WI38 (cell line): ENCODE measurements at regions not wholly inside any gene's neighbourhood (a gene's known extent, or its start where the extent isn't known, plus 50 kb on each side); places are given as distances from the start of the nearest gene placed in this dataset.

ENCODE experiments used
- H3K4me3 ChIP-seq: 2 replicates; pipeline ENCODE4 v1.5.1; 2011; ENCODE audit warnings: low read depth, mild to moderate bottlenecking, control low read depth, low read length
- CTCF ChIP-seq: IDR thresholded peaks from 2 replicates; pipeline ENCODE4 v1.5.1; 2012; ENCODE audit warnings: low read depth, mild to moderate bottlenecking, control low read depth, low read length

GRCh38 chr1:201665036-201665435 lies 126.1 kb downstream of the NAV1 start:
- no peak for TF ChIP-seq CTCF

GRCh38 chr1:201666102-201666501 lies 127.2 kb downstream of the NAV1 start:
- H3K4me3 ChIP-seq: no peak overlapping the region
- TF ChIP-seq CTCF: no peak

More at GRCh38 chr1:201665036-201665435, 126.1 kb downstream of the NAV1 start:
- H3K4me3 ChIP-seq: no peak overlapping the region

- no peak overlapping the region for H3K4me3 ChIP-seq
- TF ChIP-seq CTCF: no peak
These were observed 127.7 kb downstream of the NAV1 start for GRCh38 chr1:201666645-201667044.

GRCh38 chr1:201667479-201667878 lies 128.6 kb downstream of the NAV1 start:
- no peak for TF ChIP-seq CTCF
- no peak overlapping the region for H3K4me3 ChIP-seq

GRCh38 chr1:201670517-201670916 lies 131.6 kb downstream of the NAV1 start:
- H3K4me3 ChIP-seq: no peak overlapping the region
- TF ChIP-seq CTCF: no peak

GRCh38 chr1:201672685-201673084 lies 133.8 kb downstream of the NAV1 start:
- H3K4me3 ChIP-seq: no peak overlapping the region
- TF ChIP-seq CTCF: no peak

GRCh38 chr1:201673093-201673492 lies 134.2 kb downstream of the NAV1 start:
- no peak for TF ChIP-seq CTCF
- H3K4me3 ChIP-seq: no peak overlapping the region
